ENCODE measurements at regions not wholly inside any gene's neighbourhood (a gene's known extent, or its start where the extent isn't known, plus 50 kb on each side); places are given as distances from the start of the nearest gene placed in this dataset.

GRCh38 chr2:77629539-77629938 is 107.4 kb upstream of the LRRTM4 start:
- Histone ChIP-seq H2BK12ac (ENCODE audit: low read length) (no peak overlapping the region), H3K79me2 (ENCODE audit: control insufficient read depth, insufficient read depth, low read length, poor library complexity) (no peaks in the 10 kb centered on the region), H3K4me2 (ENCODE audit: low read length) (no peak overlapping the region), H2BK120ac (ENCODE audit: insufficient read depth, low read length, poor library complexity) (no peak overlapping the region), H2BK5ac (ENCODE audit: low read depth, low read length, poor library complexity) (no peak overlapping the region), H4K91ac (ENCODE audit: low read depth, low read length) (no peak overlapping the region), H3K79me1 (ENCODE audit: low read length) (no peaks in the 10 kb centered on the region), H3K14ac (ENCODE audit: low read length) (no peak overlapping the region), H3K4me3 (ENCODE audit: low read depth, low read length) (no peak overlapping the region), H3K9ac (ENCODE audit: low read length) (no peak overlapping the region), H2AFZ (ENCODE audit: insufficient read depth, low read length, poor library complexity) (no peak overlapping the region), H2AK5ac (ENCODE audit: low read length) (no peak overlapping the region), H3K9me3 (ENCODE audit: insufficient read depth, low read depth, low read length) (no peaks in the 10 kb centered on the region), H4K12ac (ENCODE audit: low read depth, low read length) (no peak overlapping the region), H3K18ac (ENCODE audit: low read length) (no peak overlapping the region), H3K4ac (ENCODE audit: low read depth, low read length) (no peak overlapping the region), H3K27me3 (ENCODE audit: insufficient read depth, low read length) (no peaks in the 10 kb centered on the region), H3K23ac (ENCODE audit: low read length) (no peak overlapping the region), H3K27ac (ENCODE audit: low read depth, low read length) (no peak overlapping the region), H4K8ac (ENCODE audit: low read depth, low read length) (no peak overlapping the region), H3K36me3 (ENCODE audit: control insufficient read depth in 1 of 2, insufficient read depth in 2 of 2, low read length in 2 of 2) (no peaks in the 10 kb centered on the region), H3K4me1 (ENCODE audit: control insufficient read depth in 1 of 2, insufficient read depth in 2 of 2, low read length in 2 of 2) (no peaks in the 10 kb centered on the region)
- no CpG with 5 or more reads among the region's 3 CpGs for WGBS (ENCODE audit: extremely low coverage, insufficient coverage, insufficient read length)
- DNase-seq = peak in 1 of 2 donors; percentile 4

GRCh38 chr2:77631007-77631406 is 108.8 kb upstream of the LRRTM4 start:
- Histone ChIP-seq H4K8ac (ENCODE audit: low read depth, low read length) (no peak overlapping the region), H2BK120ac (ENCODE audit: insufficient read depth, low read length, poor library complexity) (no peak overlapping the region), H3K23ac (ENCODE audit: low read length) (no peak overlapping the region), H3K18ac (ENCODE audit: low read length) (no peak overlapping the region), H3K79me1 (ENCODE audit: low read length) (no peaks in the 10 kb centered on the region), H2AFZ (ENCODE audit: insufficient read depth, low read length, poor library complexity) (no peak overlapping the region), H3K9ac (ENCODE audit: low read length) (no peak overlapping the region), H3K9me3 (ENCODE audit: insufficient read depth, low read depth, low read length) (no peaks in the 10 kb centered on the region), H4K91ac (ENCODE audit: low read depth, low read length) (no peak overlapping the region), H3K4me2 (ENCODE audit: low read length) (no peak overlapping the region), H2AK5ac (ENCODE audit: low read length) (no peak overlapping the region), H3K27ac (ENCODE audit: low read depth, low read length) (no peak overlapping the region), H3K14ac (ENCODE audit: low read length) (no peak overlapping the region), H2BK5ac (ENCODE audit: low read depth, low read length, poor library complexity) (no peak overlapping the region), H2BK12ac (ENCODE audit: low read length) (no peak overlapping the region), H3K27me3 (ENCODE audit: insufficient read depth, low read length) (no peaks in the 10 kb centered on the region), H3K4me3 (ENCODE audit: low read depth, low read length) (no peak overlapping the region), H4K12ac (ENCODE audit: low read depth, low read length) (no peak overlapping the region), H3K36me3 (ENCODE audit: control insufficient read depth in 1 of 2, insufficient read depth in 2 of 2, low read length in 2 of 2) (no peaks in the 10 kb centered on the region), H3K79me2 (ENCODE audit: control insufficient read depth, insufficient read depth, low read length, poor library complexity) (no peaks in the 10 kb centered on the region), H3K4ac (ENCODE audit: low read depth, low read length) (no peak overlapping the region), H3K4me1 (ENCODE audit: control insufficient read depth in 1 of 2, insufficient read depth in 2 of 2, low read length in 2 of 2) (no peaks in the 10 kb centered on the region)
- no peak for DNase-seq

- no peaks in the 10 kb centered on the region for H3K27me3 ChIP-seq (ENCODE audit: insufficient read depth, low read length)
- H3K14ac ChIP-seq (ENCODE audit: low read length) = no peak overlapping the region
- no peak overlapping the region for H3K4me3 ChIP-seq (ENCODE audit: low read depth, low read length)
- H2AK5ac ChIP-seq (ENCODE audit: low read length) = no peak overlapping the region
- H2BK120ac ChIP-seq (ENCODE audit: insufficient read depth, low read length, poor library complexity) = no peak overlapping the region
- DNase-seq = no peak
- H3K4ac ChIP-seq (ENCODE audit: low read depth, low read length) = no peak overlapping the region
- no peaks in the 10 kb centered on the region for H3K4me1 ChIP-seq (ENCODE audit: control insufficient read depth in 1 of 2, insufficient read depth in 2 of 2, low read length in 2 of 2)
- no peaks in the 10 kb centered on the region for H3K9me3 ChIP-seq (ENCODE audit: insufficient read depth, low read depth, low read length)
- no peaks in the 10 kb centered on the region for H3K36me3 ChIP-seq (ENCODE audit: control insufficient read depth in 1 of 2, insufficient read depth in 2 of 2, low read length in 2 of 2)
- no peak overlapping the region for H2BK5ac ChIP-seq (ENCODE audit: low read depth, low read length, poor library complexity)
- no peak overlapping the region for H4K12ac ChIP-seq (ENCODE audit: low read depth, low read length)
- no peak overlapping the region for H3K4me2 ChIP-seq (ENCODE audit: low read length)
- H3K23ac ChIP-seq (ENCODE audit: low read length) = no peak overlapping the region
- WGBS (ENCODE audit: extremely low coverage, insufficient coverage, insufficient read length) = no CpG with 5 or more reads among the region's 2 CpGs
- no peaks in the 10 kb centered on the region for H3K79me1 ChIP-seq (ENCODE audit: low read length)
- H2BK12ac ChIP-seq (ENCODE audit: low read length) = no peak overlapping the region
- no peaks in the 10 kb centered on the region for H3K79me2 ChIP-seq (ENCODE audit: control insufficient read depth, insufficient read depth, low read length, poor library complexity)
- H4K8ac ChIP-seq (ENCODE audit: low read depth, low read length) = no peak overlapping the region
- no peak overlapping the region for H3K9ac ChIP-seq (ENCODE audit: low read length)
- no peak overlapping the region for H2AFZ ChIP-seq (ENCODE audit: insufficient read depth, low read length, poor library complexity)
- H3K18ac ChIP-seq (ENCODE audit: low read length) = no peak overlapping the region
- no peak overlapping the region for H3K27ac ChIP-seq (ENCODE audit: low read depth, low read length)
- H4K91ac ChIP-seq (ENCODE audit: low read depth, low read length) = no peak overlapping the region
These were observed 111.4 kb upstream of the LRRTM4 start for GRCh38 chr2:77633601-77634000.

- H4K12ac ChIP-seq (ENCODE audit: low read depth, low read length) = no peak overlapping the region
- H3K27me3 ChIP-seq (ENCODE audit: insufficient read depth, low read length) = no peaks in the 10 kb centered on the region
- H3K79me2 ChIP-seq (ENCODE audit: control insufficient read depth, insufficient read depth, low read length, poor library complexity) = no peaks in the 10 kb centered on the region
These were observed 118.7 kb upstream of the LRRTM4 start for GRCh38 chr2:77640924-77641323.

More at GRCh38 chr2:77640924-77641323, 118.7 kb upstream of the LRRTM4 start:
- Histone ChIP-seq H3K9ac (ENCODE audit: low read length) (no peak overlapping the region), H3K4me1 (ENCODE audit: control insufficient read depth in 1 of 2, insufficient read depth in 2 of 2, low read length in 2 of 2) (no peaks in the 10 kb centered on the region), H3K4ac (ENCODE audit: low read depth, low read length) (no peak overlapping the region), H2AFZ (ENCODE audit: insufficient read depth, low read length, poor library complexity) (no peak overlapping the region), H2BK12ac (ENCODE audit: low read length) (no peak overlapping the region), H3K14ac (ENCODE audit: low read length) (no peak overlapping the region), H4K8ac (ENCODE audit: low read depth, low read length) (no peak overlapping the region), H3K27ac (ENCODE audit: low read depth, low read length) (no peak overlapping the region), H2AK5ac (ENCODE audit: low read length) (no peak overlapping the region), H3K4me3 (ENCODE audit: low read depth, low read length) (no peak overlapping the region), H3K4me2 (ENCODE audit: low read length) (no peak overlapping the region), H4K91ac (ENCODE audit: low read depth, low read length) (no peak overlapping the region), H3K23ac (ENCODE audit: low read length) (no peak overlapping the region), H2BK5ac (ENCODE audit: low read depth, low read length, poor library complexity) (no peak overlapping the region), H3K9me3 (ENCODE audit: insufficient read depth, low read depth, low read length) (peaks cover 6% of the 10 kb centered on the region), H3K36me3 (ENCODE audit: control insufficient read depth in 1 of 2, insufficient read depth in 2 of 2, low read length in 2 of 2) (no peaks in the 10 kb centered on the region), H3K79me1 (ENCODE audit: low read length) (no peaks in the 10 kb centered on the region), H2BK120ac (ENCODE audit: insufficient read depth, low read length, poor library complexity) (no peak overlapping the region), H3K18ac (ENCODE audit: low read length) (no peak overlapping the region)
- DNase-seq = no peak
- WGBS (ENCODE audit: extremely low coverage, insufficient coverage, insufficient read length) = no CpG with 5 or more reads among the region's 1 CpG

Data from trophoblast cell (in vitro differentiated cells and primary cell).